Uterus (tissue), 3 donors: ENCODE measurements at regions not wholly inside any gene's neighbourhood (a gene's known extent, or its start where the extent isn't known, plus 50 kb on each side); places are given as distances from the start of the nearest gene placed in this dataset.

Source experiments
- DNase-seq, 2 donors: peaks; one replicate each; pipeline ENCODE4 v3.0.0-alpha.2; 2019 to 2020
- H3K27ac ChIP-seq, 2 donors: fragments of 200-600 bp; sonication (generic); 1 replicate in 1 of 2; 2 replicates in 1 of 2; pipeline ENCODE4 v1.5.1; 2016 to 2018
- H3K27me3 ChIP-seq, 2 donors: fragments of 200-600 bp; sonication (generic); one replicate each; pipeline ENCODE4 v1.5.1; 2018 to 2019; ENCODE audit warnings: control low read depth in 1 of 2
- H3K36me3 ChIP-seq, 2 donors: fragments of 200-600 bp; sonication (generic); one replicate each; pipeline ENCODE4 v1.5.1; 2019; ENCODE audit warnings: control low read depth in 1 of 2
- H3K4me1 ChIP-seq, 2 donors: fragments of 200-600 bp; sonication (generic); one replicate each; pipeline ENCODE4 v1.5.1; 2018 to 2019; ENCODE audit warnings: control low read depth in 1 of 2
- H3K4me3 ChIP-seq, 2 donors: fragments of 200-600 bp; sonication (generic); 1 replicate in 1 of 2; 2 replicates in 1 of 2; pipeline ENCODE4 v1.5.1; 2018 to 2019; ENCODE audit warnings: mild to moderate bottlenecking in 1 of 2
- H3K9me3 ChIP-seq, 2 donors: fragments of 200-600 bp; sonication (generic); one replicate each; pipeline ENCODE4 v1.5.1; 2019; ENCODE audit warnings: control low read depth in 1 of 2
- CTCF ChIP-seq, 4 experiments: fragments of 200-600 bp in 2 of 4; fragments of 450-650 bp in 2 of 4; sonication (generic) in 2 of 4; IDR thresholded peaks; one replicate each; pipeline ENCODE4 v1.5.1; 2016 to 2019; ENCODE audit warnings: antibody characterized with exemption in 4 of 4, mild to moderate bottlenecking in 2 of 4, moderate library complexity in 1 of 4
- POLR2A ChIP-seq, 2 donors: fragments of 450-650 bp; IDR thresholded peaks; one replicate each; pipeline ENCODE4 v1.6.1; 2016; ENCODE audit warnings: antibody characterized with exemption in 2 of 2, mild to moderate bottlenecking in 1 of 2, moderate library complexity in 1 of 2
- intact Hi-C: fragments of 100-400 bp; cut with DNase I; formaldehyde crosslinking; loops from one replicate; pipeline ENCODE4 v1.15.1; 2023; ENCODE audit warnings: low total_unique reads
- donor health status: DM: yes; HTN: yes; CAD: no.

- Histone ChIP-seq H3K36me3 (no peaks in the 10 kb centered on the region), H3K27ac (no peak overlapping the region), H3K4me3 (no peak overlapping the region), H3K9me3 (no peaks in the 10 kb centered on the region), H3K27me3 (no peaks in the 10 kb centered on the region), H3K4me1 (no peaks in the 10 kb centered on the region)
- TF ChIP-seq POLR2A (IDR thresholded peaks at IDR 0.05): no peak
- intact Hi-C loops: no loop called here
- no peak for DNase-seq
Observed at GRCh38 chr10:117674646-117675045, 132.1 kb downstream of the EMX2 start.

- Histone ChIP-seq H3K36me3 (no peaks in the 10 kb centered on the region), H3K4me1 (no peaks in the 10 kb centered on the region), H3K9me3 (no peaks in the 10 kb centered on the region), H3K27me3 (no peaks in the 10 kb centered on the region), H3K4me3 (no peak overlapping the region), H3K27ac (no peak overlapping the region)
- intact Hi-C loops: no loop called here
- no peak for TF ChIP-seq POLR2A (IDR thresholded peaks at IDR 0.05)
- no peak for TF ChIP-seq CTCF (IDR thresholded peaks at IDR 0.05)
- no peak for DNase-seq
Observed at GRCh38 chr10:117675514-117676055, 133.0 kb downstream of the EMX2 start.

GRCh38 chr10:117677239-117677638 lies 134.7 kb downstream of the EMX2 start:
- no peaks in the 10 kb centered on the region for H3K36me3 ChIP-seq
- no peaks in the 10 kb centered on the region for H3K4me1 ChIP-seq
- peak overlapping the region in 1 of 2 donors; percentile 79 for H3K27ac ChIP-seq
- no peaks in the 10 kb centered on the region for H3K27me3 ChIP-seq
- intact Hi-C loops: no loop called here
- TF ChIP-seq POLR2A (IDR thresholded peaks at IDR 0.05) (no peak), CTCF (IDR thresholded peaks at IDR 0.05) (no peak)
- no peak overlapping the region for H3K4me3 ChIP-seq
- no peak for DNase-seq
- no peaks in the 10 kb centered on the region for H3K9me3 ChIP-seq

DNA sequence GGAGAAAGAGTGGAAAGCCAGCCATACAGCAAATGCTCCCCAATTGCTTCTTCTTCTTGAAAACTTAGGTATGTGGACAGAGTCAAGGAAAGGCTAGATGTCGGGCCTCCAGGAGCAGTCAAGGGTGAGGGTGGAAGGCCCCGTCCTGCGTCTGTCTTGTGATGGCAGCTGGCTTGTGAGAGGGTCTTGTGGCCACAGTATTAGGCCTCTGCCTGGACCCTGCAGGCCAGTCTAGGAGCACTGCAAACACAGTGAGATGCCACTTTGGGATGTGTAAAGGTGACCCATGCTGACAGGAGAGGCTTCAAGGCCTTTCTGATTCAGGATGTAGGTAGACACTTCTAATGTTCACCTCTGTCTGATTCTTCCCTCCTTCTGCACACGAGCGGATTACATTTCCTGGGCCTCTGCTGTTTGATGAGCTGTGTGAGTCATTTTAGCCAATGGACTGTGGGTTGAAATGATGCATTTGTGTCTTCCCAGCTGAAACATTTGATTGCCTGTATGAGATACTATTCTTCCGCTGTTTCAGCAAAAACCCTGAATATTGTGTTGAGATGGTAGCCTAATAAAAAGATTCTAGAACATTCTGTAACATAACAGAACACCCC lies 135.4 kb downstream of the EMX2 start:
- H3K36me3 ChIP-seq: no peaks in the 10 kb centered on the region
- intact Hi-C loops: no loop called here

GRCh38 chr10:117680601-117681000 lies 138.1 kb downstream of the EMX2 start:
- H3K9me3 ChIP-seq: no peaks in the 10 kb centered on the region
- H3K36me3 ChIP-seq: no peaks in the 10 kb centered on the region
- H3K4me1 ChIP-seq: no peaks in the 10 kb centered on the region
- intact Hi-C loops: no loop called here
- no peak overlapping the region for H3K4me3 ChIP-seq
- TF ChIP-seq POLR2A (IDR thresholded peaks at IDR 0.05) (no peak), CTCF (IDR thresholded peaks at IDR 0.05) (no peak)
- DNase-seq: no peak
- no peaks in the 10 kb centered on the region for H3K27me3 ChIP-seq
- H3K27ac ChIP-seq: no peak overlapping the region

More for the DNA sequence above, 135.4 kb downstream of the EMX2 start:
- TF ChIP-seq CTCF (IDR thresholded peaks at IDR 0.05): no peak
- TF ChIP-seq POLR2A (IDR thresholded peaks at IDR 0.05): no peak
- no peak overlapping the region for H3K27ac ChIP-seq
- H3K27me3 ChIP-seq: no peaks in the 10 kb centered on the region
- H3K9me3 ChIP-seq: no peaks in the 10 kb centered on the region
- no peak for DNase-seq
- H3K4me1 ChIP-seq: no peaks in the 10 kb centered on the region
- H3K4me3 ChIP-seq: no peak overlapping the region
